Panc1 (cell line): ENCODE measurements at regions not wholly inside any gene's neighbourhood (a gene's known extent, or its start where the extent isn't known, plus 50 kb on each side); places are given as distances from the start of the nearest gene placed in this dataset.

ENCODE experiments used
- CTCF ChIP-seq: fragments of 450-650 bp; IDR thresholded peaks from 2 replicates; pipeline ENCODE4 v1.5.1; 2017; ENCODE audit warnings: mild to moderate bottlenecking
- SIN3A ChIP-seq: IDR thresholded peaks from 2 replicates; pipeline ENCODE4 v1.6.1; 2012; ENCODE audit warnings: low read depth, mild to moderate bottlenecking, low read length, moderate library complexity, borderline replicate concordance; ENCODE audit not compliant: insufficient read depth

- TF ChIP-seq CTCF, result no peak
- TF ChIP-seq SIN3A, result no peak
These were observed 548.9 kb downstream of the MATN1 start for GRCh38 chr1:30174499-30174898.
